Head of caudate nucleus (tissue), 42 donors: ENCODE measurements at regions not wholly inside any gene's neighbourhood (a gene's known extent, or its start where the extent isn't known, plus 50 kb on each side); places are given as distances from the start of the nearest gene placed in this dataset.

Experiments
- DNase-seq, 42 donors: peaks; one replicate each; pipeline versions ENCODE4 v3.0.0 to v3.0.0-alpha.2; 2020 to 2021; ENCODE audit warnings: mixed read lengths in 7 of 42
- intact Hi-C: fragments of 100-400 bp; cut with DNase I; formaldehyde crosslinking; loops from one replicate; pipeline ENCODE4 v1.15.0; 2022

GRCh38 chr4:148737061-148737770 lies 295.0 kb upstream of the NR3C2 start:
- intact Hi-C loops: no loop called here
- DNase-seq: no peak

GRCh38 chr4:148735432-148736155 lies 293.4 kb upstream of the NR3C2 start:
- no peak for DNase-seq
- intact Hi-C loops: no loop called here

DNA sequence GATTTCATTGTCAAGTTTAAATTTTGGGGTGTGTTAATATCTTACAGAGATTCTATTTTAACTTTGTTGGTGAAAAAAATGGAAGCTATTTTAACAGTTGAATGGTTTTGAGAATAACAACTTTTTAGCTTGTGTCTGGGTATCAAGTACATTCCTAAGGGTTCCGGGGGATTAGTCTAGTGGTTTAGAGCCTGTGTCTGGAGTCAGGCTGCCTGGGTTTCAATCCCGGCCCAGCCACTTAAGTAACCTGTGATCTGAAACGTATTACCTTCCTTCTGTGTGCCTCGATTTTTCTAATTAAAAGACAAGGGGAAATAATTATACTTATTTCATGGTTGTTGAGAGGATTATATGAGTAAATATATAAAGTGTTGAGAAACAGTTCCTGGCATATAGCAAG lies 288.6 kb upstream of the NR3C2 start:
- DNase-seq: no peak
- intact Hi-C loops: no loop called here

DNA sequence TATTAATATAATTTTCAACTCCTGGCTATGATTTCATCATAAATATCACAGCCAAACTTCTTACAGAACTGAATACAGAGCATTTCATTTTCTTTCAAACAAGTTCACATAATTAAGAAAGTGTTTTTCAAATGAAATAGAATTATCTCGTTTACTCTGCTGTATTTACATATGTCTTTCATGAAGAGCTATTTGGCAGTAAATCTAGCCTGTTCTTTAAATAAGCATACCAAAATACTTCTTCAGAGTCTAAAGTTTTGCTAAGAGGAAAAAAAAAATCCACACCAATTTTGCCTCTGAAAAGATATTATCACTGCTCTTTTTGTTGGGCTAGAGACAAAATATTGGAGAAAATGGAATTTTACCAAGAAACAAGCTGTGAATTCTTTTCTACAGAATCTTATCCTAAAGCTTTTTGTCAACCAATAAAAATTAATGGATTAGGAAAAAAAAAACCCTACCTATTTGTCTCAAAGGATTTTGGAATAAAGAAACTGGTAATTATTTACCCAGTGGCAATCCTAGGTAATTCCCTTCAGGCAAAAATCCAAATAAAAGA lies 287.9 kb upstream of the NR3C2 start:
- intact Hi-C loops: no loop called here
- DNase-seq: no peak

DNA sequence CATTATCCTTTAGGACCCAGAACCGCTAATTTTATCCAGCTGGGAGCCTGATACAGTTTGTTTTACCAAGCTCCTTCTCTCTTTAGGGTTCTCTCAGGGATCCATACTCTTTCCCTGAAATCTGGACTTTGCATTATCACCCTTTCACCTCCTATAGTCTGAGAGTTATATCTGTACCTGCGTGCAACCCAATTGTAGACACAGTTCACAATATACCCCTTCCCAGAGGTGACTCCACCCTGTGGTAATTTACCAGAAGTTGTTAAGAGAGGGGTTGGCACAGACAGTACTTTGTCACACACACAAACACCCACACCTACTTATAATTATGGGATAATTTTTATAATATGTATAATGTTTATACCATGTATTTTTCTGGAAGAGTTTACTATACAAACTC lies 275.8 kb upstream of the NR3C2 start:
- DNase-seq: no peak
- intact Hi-C loops: no loop called here

DNA sequence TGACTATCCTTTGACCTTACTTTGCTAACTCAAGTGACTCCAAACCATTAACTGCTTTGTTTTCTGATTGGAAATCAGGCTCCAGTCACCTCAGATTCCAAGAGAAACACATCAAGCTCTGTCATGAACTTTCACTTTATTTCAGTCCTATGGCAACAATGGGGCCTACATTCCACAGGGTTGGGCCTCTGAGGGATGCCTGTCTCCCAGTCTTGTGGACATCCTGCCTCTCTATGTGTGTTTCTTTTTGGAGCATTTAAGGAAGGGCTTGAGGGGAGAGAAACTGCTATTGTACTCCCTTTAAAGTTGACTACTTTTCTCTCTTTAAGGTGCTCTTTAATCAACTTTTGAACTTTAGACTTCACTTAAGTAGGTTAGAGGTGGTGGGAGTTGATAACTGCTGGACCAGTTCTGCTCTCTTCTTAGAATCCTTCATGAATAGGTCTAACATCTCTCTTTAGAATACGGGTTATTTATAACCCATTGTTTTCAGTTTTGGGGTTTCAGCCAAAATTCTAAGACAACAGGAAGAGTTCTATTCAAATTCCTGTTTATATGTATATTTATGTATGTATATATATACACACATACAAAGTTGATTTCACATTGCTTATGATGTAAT lies 274.3 kb upstream of the NR3C2 start:
- no peak for DNase-seq
- intact Hi-C loops: no loop called here

DNA sequence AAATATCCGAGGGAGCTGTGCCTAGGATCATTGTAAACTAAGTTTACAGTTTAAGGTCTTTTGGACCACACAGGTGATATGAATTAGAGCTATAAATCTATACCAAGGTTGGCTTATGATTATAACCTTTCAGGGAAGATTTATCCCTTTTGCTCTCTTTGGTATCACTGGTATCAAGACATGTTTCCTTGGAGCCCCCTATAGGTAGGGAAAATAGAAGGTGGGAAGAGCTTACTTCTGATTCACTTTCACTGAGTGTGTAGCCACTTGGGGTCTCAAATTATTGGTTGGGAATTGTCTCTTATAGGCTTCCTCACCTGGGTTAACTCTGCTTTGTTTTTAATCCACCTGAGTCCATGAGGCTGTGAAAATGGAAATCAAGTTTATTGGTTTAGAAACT lies 262.1 kb upstream of the NR3C2 start:
- intact Hi-C loops: no loop called here
- DNase-seq: no peak

DNA sequence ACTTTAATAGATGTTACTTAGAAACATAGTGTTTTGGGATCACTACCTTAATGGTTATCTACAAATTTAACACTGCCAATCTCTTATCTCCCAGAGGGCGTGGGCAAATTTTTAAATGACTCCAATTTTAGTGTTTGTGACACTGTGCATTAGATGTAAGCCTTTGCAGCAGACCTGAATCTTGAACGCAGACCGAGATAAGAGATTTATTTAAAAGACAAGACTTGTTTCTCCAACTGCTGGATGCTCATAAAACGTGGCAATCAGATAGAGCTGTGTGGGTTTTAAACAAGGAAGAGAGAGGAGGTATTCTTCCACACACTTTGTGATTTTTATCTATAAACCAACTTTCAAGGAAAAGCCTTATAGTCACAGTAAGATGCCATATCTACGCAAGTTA lies 252.5 kb upstream of the NR3C2 start:
- no peak for DNase-seq

DNA sequence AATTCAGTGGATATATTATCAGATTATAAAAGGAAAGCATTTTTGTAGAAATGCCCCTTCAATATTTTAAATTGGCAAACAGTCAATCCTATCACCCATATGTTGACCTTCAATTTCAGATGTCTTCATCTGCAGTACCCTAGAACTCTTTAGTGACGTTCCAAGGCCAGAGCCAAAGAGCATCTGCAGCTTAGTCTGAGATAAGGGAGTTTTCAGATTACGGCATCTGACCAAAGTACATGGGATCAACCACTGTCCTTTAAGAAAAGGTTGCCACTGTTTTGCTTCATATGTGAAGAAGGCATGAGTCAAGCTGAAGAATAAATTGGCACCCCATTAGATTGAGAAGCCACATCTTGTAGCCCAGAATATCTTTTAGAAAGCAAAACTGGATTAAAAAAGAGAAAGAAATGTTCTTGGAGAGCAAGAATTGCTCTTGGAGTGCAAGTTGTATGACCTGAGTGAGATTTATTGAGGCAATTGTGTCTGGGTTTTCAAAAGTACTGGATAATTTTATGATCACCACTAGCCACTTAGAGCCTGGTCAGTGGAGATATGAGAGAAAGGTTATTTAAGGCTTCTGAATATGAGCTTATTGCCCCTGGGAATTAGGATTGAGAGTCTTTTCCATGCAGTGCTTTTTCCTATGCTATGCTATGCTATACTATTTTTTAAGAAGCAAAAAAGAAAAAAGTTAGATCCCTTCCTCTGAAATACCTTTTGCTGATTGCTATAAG lies 251.9 kb upstream of the NR3C2 start:
- DNase-seq: no peak
- intact Hi-C loops: no loop called here

More for the DNA sequence above, 252.5 kb upstream of the NR3C2 start:
- intact Hi-C loops: no loop called here

DNA sequence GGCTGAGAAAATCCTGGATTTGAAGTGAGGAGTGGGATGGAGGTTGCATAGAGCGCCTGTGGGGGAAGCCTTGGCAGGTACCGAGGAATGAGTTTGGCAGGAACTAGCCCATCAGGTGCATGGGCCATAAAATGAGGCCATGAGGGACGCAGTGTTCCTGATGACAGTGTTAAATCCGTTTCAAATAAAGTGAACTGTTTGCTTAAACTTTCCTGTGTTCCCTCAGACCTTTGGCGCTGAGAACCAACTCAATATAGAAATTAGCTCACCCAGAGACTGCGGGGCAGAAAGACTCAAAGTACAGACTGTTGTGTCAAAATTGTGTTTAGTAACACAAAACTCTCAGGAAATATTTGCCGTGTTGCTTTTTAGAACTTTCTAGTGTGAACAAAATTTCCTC lies 250.0 kb upstream of the NR3C2 start:
- intact Hi-C loops: no loop called here
- DNase-seq: no peak

- intact Hi-C loops: no loop called here
- no peak for DNase-seq
These were observed 244.2 kb upstream of the NR3C2 start for GRCh38 chr4:148686449-148686848.

- DNase-seq: no peak
- intact Hi-C loops: no loop called here
These were observed 242.4 kb upstream of the NR3C2 start for GRCh38 chr4:148684638-148685037.

DNA sequence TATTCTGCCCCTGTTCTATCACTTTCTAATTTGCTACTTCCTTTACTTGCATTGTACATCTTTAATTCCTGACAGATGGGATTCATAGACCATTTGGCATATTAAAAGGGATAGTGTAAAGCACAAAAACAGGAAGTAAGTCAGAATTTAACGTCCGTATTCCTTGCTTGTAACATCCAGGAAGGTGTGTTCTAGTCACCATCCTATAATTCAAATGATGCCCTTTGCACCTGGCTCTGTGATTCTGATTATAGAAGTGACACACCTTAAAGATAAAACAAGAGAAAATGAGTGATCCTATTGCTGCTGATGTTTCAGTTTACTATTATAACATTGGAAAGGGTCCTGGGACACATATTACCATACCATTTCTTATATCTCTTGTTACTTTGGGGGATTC lies 238.7 kb upstream of the NR3C2 start:
- no peak for DNase-seq
- intact Hi-C loops: no loop called here

- no peak for DNase-seq
- intact Hi-C loops: no loop called here
These were observed 234.1 kb upstream of the NR3C2 start for GRCh38 chr4:148676344-148676743.

DNA sequence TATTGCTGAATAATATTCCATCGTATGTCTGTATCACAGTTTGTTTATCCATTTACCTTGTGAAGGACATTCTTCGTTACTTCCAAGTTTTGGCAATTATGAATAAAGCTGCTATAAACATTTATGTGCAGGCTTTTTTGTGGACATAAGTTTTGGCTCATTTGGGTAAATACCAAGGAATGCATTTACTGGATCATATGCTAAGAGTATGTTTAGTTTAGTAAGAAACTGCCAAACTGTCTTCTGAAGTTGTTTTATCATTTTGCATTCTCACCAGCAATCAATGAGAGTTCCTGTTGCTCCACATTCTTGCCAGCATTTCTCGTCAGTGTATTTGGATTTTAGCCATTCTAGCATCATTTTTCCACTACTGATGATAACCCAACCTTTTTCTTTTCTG lies 232.7 kb upstream of the NR3C2 start:
- intact Hi-C loops: no loop called here
- DNase-seq: no peak

GRCh38 chr4:148664636-148665035 lies 222.4 kb upstream of the NR3C2 start:
- DNase-seq: no peak
- intact Hi-C loops: no loop called here

- DNase-seq: no peak
- intact Hi-C loops: no loop called here
These were observed 211.9 kb upstream of the NR3C2 start for GRCh38 chr4:148654131-148654530.

DNA sequence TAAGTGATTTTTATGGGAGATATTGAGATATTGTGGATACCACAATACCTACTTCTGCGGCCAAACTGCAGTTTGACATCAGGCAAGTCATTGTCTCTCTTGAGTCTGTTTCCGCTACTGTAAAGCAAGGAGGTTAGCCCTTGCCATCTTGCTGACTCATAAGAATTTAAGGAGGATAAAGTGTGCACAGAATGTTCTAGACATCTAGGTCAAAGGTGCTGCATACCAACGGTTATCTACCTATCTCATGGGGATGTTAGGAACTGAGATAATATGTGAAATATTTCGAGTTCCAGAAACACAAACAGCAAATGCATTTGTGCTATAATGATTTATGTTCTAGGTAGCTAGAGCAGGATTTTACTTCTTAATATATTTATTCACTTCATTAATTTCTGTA lies 211.5 kb upstream of the NR3C2 start:
- intact Hi-C loops: no loop called here
- DNase-seq: no peak

DNA sequence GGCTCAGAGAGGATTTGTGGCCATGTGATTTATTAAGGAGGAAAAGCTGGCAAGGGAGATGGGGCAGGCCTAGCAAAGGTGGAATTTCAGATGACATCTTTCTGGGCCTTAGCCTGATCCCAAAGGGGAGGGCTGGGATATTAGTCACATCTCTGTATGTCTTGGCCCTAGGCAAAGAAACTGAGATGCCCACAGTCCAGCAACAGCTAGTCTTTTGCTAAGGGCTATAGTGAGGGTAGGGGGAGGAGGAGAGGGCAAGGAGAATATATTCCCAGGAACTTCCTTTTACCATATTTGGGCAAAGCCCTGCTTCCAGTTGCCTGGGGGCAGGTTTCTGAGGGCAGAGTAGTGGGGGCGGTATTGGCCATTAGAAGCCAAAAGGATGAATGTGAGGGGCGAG lies 209.8 kb upstream of the NR3C2 start:
- no peak for DNase-seq
- intact Hi-C loops: no loop called here
